Testis (tissue), 2 donors: ENCODE measurements at regions not wholly inside any gene's neighbourhood (a gene's known extent, or its start where the extent isn't known, plus 50 kb on each side); places are given as distances from the start of the nearest gene placed in this dataset.

ENCODE experiments used
- DNase-seq: peaks from one replicate; pipeline ENCODE4 v3.0.0-alpha.2; 2019
- H3K27ac ChIP-seq, 2 donors: fragments of 200-600 bp; sonication (generic); one replicate each; pipeline ENCODE4 v1.5.1; 2019
- H3K27me3 ChIP-seq: fragments of 200-600 bp; sonication (generic); one replicate; pipeline ENCODE4 v1.5.1; 2019
- H3K36me3 ChIP-seq: fragments of 200-600 bp; sonication (generic); one replicate; pipeline ENCODE4 v1.5.1; 2017; ENCODE audit warnings: low read depth; ENCODE audit errors: missing control alignments
- H3K4me1 ChIP-seq: fragments of 200-600 bp; sonication (generic); one replicate; pipeline ENCODE4 v1.5.1; 2019
- H3K4me3 ChIP-seq, 2 donors: fragments of 200-600 bp; sonication (generic); one replicate each; pipeline ENCODE4 v1.5.1; 2017 to 2019
- H3K9me3 ChIP-seq: fragments of 200-600 bp; sonication (generic); one replicate; pipeline ENCODE4 v1.5.1; 2017
- POLR2A ChIP-seq: fragments of 450-650 bp; IDR thresholded peaks from one replicate; pipeline ENCODE4 v1.6.1; 2017; ENCODE audit warnings: antibody characterized with exemption, mild to moderate bottlenecking, moderate library complexity
- WGBS, 2 donors: methylation state at CpG; one replicate each; pipeline ENCODE4 v1.1.5; 2018; 5-methylcytosine and 5-hydroxymethylcytosine counted together
- intact Hi-C: fragments of 100-400 bp; cut with DNase I; formaldehyde crosslinking; loops from one replicate; pipeline ENCODE4 v1.15.1; 2023; ENCODE audit warnings: low total_unique reads
- TF ChIP-seq, protein P1 (sequence below), 3 experiments: fragments of 450-650 bp in 2 of 3; fragments of 200-600 bp in 1 of 3; sonication (generic) in 1 of 3; IDR thresholded peaks; one replicate each; pipeline ENCODE4 v1.5.1; 2016 to 2019; ENCODE audit warnings: antibody characterized with exemption in 3 of 3, mild to moderate bottlenecking in 2 of 3, moderate library complexity in 1 of 3

DNA sequence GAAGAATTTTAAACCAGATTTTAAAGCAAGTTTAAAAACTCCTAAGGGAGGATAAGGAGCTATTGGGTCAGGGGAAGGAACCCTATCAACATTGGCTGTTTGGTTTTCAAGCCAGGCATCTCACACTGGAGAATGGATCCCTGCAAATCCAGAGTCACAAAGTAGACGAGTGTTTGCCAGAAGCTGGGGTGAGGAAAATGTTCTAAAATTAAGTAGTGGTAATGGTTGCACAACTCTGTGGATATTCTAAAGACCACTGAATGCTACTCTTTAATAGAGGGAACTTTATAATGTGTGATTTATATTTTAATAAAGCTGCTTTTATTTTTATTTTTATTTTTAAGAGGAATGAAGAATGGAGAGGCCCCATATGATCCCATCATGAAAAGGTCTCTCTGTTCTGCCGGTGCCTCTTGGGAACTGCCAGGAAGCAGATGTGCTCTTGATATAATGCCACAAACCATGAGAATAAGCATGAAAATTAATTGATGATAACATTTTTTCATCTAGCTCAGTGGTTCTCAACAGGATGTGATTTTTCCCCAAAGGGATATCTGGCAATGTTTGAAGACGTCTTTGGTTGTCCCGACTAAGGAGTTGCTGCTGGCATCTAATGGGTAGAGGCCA lies 379.0 kb upstream of the CNR1 start:
- intact Hi-C loops = no loop called here
- no peaks in the 10 kb centered on the region for H3K4me1 ChIP-seq
- no peaks in the 10 kb centered on the region for H3K27me3 ChIP-seq
- TF ChIP-seq, protein P1, sequence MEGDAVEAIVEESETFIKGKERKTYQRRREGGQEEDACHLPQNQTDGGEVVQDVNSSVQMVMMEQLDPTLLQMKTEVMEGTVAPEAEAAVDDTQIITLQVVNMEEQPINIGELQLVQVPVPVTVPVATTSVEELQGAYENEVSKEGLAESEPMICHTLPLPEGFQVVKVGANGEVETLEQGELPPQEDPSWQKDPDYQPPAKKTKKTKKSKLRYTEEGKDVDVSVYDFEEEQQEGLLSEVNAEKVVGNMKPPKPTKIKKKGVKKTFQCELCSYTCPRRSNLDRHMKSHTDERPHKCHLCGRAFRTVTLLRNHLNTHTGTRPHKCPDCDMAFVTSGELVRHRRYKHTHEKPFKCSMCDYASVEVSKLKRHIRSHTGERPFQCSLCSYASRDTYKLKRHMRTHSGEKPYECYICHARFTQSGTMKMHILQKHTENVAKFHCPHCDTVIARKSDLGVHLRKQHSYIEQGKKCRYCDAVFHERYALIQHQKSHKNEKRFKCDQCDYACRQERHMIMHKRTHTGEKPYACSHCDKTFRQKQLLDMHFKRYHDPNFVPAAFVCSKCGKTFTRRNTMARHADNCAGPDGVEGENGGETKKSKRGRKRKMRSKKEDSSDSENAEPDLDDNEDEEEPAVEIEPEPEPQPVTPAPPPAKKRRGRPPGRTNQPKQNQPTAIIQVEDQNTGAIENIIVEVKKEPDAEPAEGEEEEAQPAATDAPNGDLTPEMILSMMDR (IDR thresholded peaks at IDR 0.05) = no peak
- TF ChIP-seq POLR2A = no peak
- 45 to 55% methylated on average over 4 of the region's 4 CpGs for WGBS, 2 donors
- H3K27ac ChIP-seq = no peak overlapping the region
- H3K9me3 ChIP-seq = no peaks in the 10 kb centered on the region
- H3K36me3 ChIP-seq = no peaks in the 10 kb centered on the region
- no peak for DNase-seq
- H3K4me3 ChIP-seq = no peak overlapping the region

DNA sequence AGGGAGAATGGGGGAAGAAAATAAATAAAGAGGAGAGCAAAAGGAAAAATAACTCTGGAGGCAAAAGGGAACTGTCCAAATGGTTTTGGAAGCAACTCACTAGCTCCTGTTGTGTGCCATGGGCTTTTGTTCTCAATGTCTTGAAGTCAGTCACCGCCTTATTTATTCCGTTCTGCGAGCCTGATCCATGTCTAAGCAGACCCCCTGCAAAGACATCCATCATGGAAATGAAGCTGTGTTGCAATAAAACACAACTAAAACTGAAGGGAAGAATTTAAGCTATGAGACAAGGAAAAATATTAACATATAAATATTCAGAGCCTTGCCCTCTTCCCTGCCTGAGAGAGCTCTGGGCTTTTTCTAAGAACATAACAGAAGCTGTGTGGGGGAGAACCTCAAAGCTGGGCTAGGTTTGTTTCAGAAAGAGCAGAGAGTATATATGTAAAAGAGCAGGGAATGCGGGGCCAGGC lies 373.2 kb upstream of the CNR1 start:
- H3K27me3 ChIP-seq = no peaks in the 10 kb centered on the region
- TF ChIP-seq, protein P1 (IDR thresholded peaks at IDR 0.05) = no peak
- no peak for TF ChIP-seq POLR2A
- H3K9me3 ChIP-seq = no peaks in the 10 kb centered on the region
- H3K27ac ChIP-seq = no peak overlapping the region
- H3K4me1 ChIP-seq = no peaks in the 10 kb centered on the region
- H3K4me3 ChIP-seq = no peak overlapping the region
- no peaks in the 10 kb centered on the region for H3K36me3 ChIP-seq
- DNase-seq = no peak
- 69 to 86% methylated on average over 4 of the region's 4 CpGs for WGBS, 2 donors
- intact Hi-C loops = no loop called here

DNA sequence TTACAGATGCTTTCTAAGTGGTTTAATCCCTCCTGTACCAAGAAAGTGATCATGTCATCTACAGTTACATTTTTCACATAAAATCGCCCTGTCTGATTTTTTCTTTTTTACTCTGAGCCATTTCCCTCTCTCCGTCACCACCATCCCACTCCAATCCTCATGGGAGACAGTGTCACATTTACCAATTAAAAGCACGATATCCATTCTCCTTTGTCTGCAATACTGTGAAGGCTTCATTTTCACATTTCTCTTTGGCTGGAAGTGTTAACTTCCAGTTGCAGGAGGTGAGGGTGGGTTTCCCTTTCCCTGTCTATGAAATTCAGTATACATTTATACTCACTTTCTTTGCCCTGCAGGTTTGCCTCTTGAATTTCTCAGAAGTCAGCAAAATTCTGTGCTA lies 372.7 kb upstream of the CNR1 start:
- TF ChIP-seq POLR2A = no peak
- TF ChIP-seq, protein P1 (IDR thresholded peaks at IDR 0.05) = no peak
- H3K4me1 ChIP-seq = no peaks in the 10 kb centered on the region
- no peak overlapping the region for H3K4me3 ChIP-seq
- DNase-seq = no peak
- intact Hi-C loops = no loop called here
- no peak overlapping the region for H3K27ac ChIP-seq
- 82 to 89% methylated on average over 3 of the region's 3 CpGs for WGBS, 2 donors
- no peaks in the 10 kb centered on the region for H3K27me3 ChIP-seq
- no peaks in the 10 kb centered on the region for H3K36me3 ChIP-seq
- H3K9me3 ChIP-seq = no peaks in the 10 kb centered on the region

DNA sequence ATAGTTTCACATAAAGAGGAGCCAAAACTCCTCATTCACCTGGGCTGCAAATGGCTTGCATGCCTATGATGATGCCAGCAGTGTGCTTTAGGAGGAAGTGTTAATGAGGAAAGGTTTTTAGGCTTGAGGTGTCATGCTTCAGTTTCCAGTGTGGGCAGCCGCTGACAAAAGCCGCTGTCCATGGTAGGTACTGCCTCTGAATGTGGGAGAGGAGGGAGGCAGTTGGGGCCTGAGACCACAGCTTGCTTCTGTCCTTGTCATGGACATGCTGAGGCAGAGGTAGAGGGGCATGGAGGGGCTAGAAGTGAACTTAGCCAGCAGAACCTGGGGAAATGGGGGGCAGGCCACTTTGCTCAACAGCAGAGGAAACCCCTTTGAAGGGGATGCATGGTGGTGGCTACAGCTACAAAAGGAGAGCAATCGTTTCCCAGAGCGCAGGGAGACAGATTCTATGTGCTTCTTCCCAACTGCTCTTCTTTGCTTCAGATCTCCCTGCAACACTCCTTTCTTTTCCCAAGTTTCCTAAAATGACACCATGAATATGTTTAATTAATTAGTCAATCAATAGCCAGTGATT lies 372.1 kb upstream of the CNR1 start:
- no peaks in the 10 kb centered on the region for H3K4me1 ChIP-seq
- peak; percentile 17 for DNase-seq
- WGBS, 2 donors = 64% methylated on average over 4 of the region's 4 CpGs
- H3K27ac ChIP-seq = no peak overlapping the region
- no peak overlapping the region for H3K4me3 ChIP-seq
- no peaks in the 10 kb centered on the region for H3K9me3 ChIP-seq
- H3K27me3 ChIP-seq = no peaks in the 10 kb centered on the region
- no peaks in the 10 kb centered on the region for H3K36me3 ChIP-seq
- TF ChIP-seq POLR2A = no peak
- TF ChIP-seq, protein P1 (IDR thresholded peaks at IDR 0.05) = no peak
- intact Hi-C loops = no loop called here
